Transverse colon (tissue), 4 donors: ENCODE measurements at regions not wholly inside any gene's neighbourhood (a gene's known extent, or its start where the extent isn't known, plus 50 kb on each side); places are given as distances from the start of the nearest gene placed in this dataset.

Source experiments
- DNase-seq: peaks from one replicate; pipeline ENCODE4 v3.0.0-alpha.2; 2019
- H3K27ac ChIP-seq, 4 donors: fragments of 200-600 bp; sonication (generic); 2 replicates each; pipeline ENCODE4 v1.5.1; 2016 to 2018; ENCODE audit warnings: inconsistent platforms in 4 of 4
- H3K27me3 ChIP-seq: fragments of 200-600 bp; sonication (generic); 2 replicates; pipeline ENCODE4 v1.5.1; 2017; ENCODE audit warnings: inconsistent platforms
- H3K36me3 ChIP-seq, 4 donors: fragments of 200-600 bp; sonication (generic); 2 replicates each; pipeline ENCODE4 v1.5.1; 2017 to 2019; ENCODE audit warnings: inconsistent platforms in 4 of 4
- H3K4me1 ChIP-seq, 4 donors: fragments of 200-600 bp; sonication (generic); 2 replicates each; pipeline ENCODE4 v1.5.1; 2017 to 2020; ENCODE audit warnings: inconsistent platforms in 4 of 4
- H3K4me3 ChIP-seq, 4 donors: fragments of 200-600 bp; sonication (generic); 1 replicate in 1 of 4; 2 replicates in 3 of 4; pipeline versions ENCODE4 v1.5.1 to v1.6.1; 2017 to 2019; ENCODE audit warnings: inconsistent platforms in 4 of 4
- H3K9me3 ChIP-seq, 2 donors: fragments of 200-600 bp; sonication (generic); 2 replicates each; pipeline ENCODE4 v1.5.1; 2017 to 2019; ENCODE audit warnings: inconsistent platforms in 2 of 2
- CTCF ChIP-seq, 5 experiments: fragments of 200-600 bp in 3 of 5; fragments of 450-650 bp in 2 of 5; sonication (generic) in 3 of 5; IDR thresholded peaks; 1 replicate in 2 of 5; 2 replicates in 3 of 5; pipeline ENCODE4 v1.5.1; 2016 to 2017; ENCODE audit warnings: antibody characterized with exemption in 5 of 5, inconsistent platforms in 3 of 5, mild to moderate bottlenecking in 2 of 5, moderate library complexity in 1 of 5
- EP300 ChIP-seq: sonication (generic); formaldehyde crosslinking; IDR thresholded peaks from one replicate; pipeline ENCODE4 v1.6.1; 2017; ENCODE audit warnings: antibody characterized with exemption, low read depth
- POLR2A ChIP-seq: fragments of 450-650 bp; IDR thresholded peaks from one replicate; pipeline ENCODE4 v1.6.1; 2016; ENCODE audit warnings: antibody characterized with exemption, mild to moderate bottlenecking, moderate library complexity
- POLR2AphosphoS5 ChIP-seq, 3 donors: sonication (generic); formaldehyde crosslinking; IDR thresholded peaks; one replicate each; pipeline ENCODE4 v1.6.1; 2016; ENCODE audit warnings: antibody characterized with exemption in 3 of 3
- WGBS, 2 donors: methylation state at CpG; one replicate each; pipeline ENCODE4 v1.1.5; 2018; ENCODE audit warnings: low coverage in 1 of 2; 5-methylcytosine and 5-hydroxymethylcytosine counted together
- in situ Hi-C, 4 donors: fragments of 200-750 bp; cut with MboI; loops; one replicate each; pipeline versions ENCODE4 v1.15.0 to v1.15.1; 2017; ENCODE audit warnings: low sequenced_read_pairs in 3 of 4, low pct_ligation_motif_present in 1 of 4, low pct_unique_long_range_greater_than_20kb in 1 of 4
- intact Hi-C: fragments of 100-400 bp; cut with DNase I; formaldehyde crosslinking; loops from one replicate; pipeline ENCODE4 v1.15.1; 2023; ENCODE audit warnings: low total_unique reads

- no peak overlapping the region for H3K27ac ChIP-seq
- in situ Hi-C loops = no loop called here
- no peaks in the 10 kb centered on the region for H3K27me3 ChIP-seq
- WGBS, 2 donors = 58 to 67% methylated on average over 2 to 4 of the region's 4 CpGs
- no peak for TF ChIP-seq CTCF (IDR thresholded peaks at IDR 0.05)
- no peak for TF ChIP-seq EP300
- TF ChIP-seq POLR2AphosphoS5 (IDR thresholded peaks at IDR 0.05) = no peak
- no peaks in the 10 kb centered on the region for H3K36me3 ChIP-seq
- DNase-seq = no peak
- no peaks in the 10 kb centered on the region for H3K9me3 ChIP-seq
- peaks cover 0 to 18% (median 6%) of the 10 kb centered on the region in 4 donors for H3K4me1 ChIP-seq
- intact Hi-C loops = no loop called here
- H3K4me3 ChIP-seq = no peak overlapping the region
Observed at GRCh38 chr12:69129564-69129963, 109.8 kb upstream of the CPSF6 start.

GRCh38 chr12:69130064-69130463 is 109.3 kb upstream of the CPSF6 start:
- DNase-seq = no peak
- in situ Hi-C loops = no loop called here

GRCh38 chr12:69131077-69131476 is 108.3 kb upstream of the CPSF6 start:
- TF ChIP-seq EP300 (no peak), CTCF (IDR thresholded peaks at IDR 0.05) (no peak), POLR2A (no peak), POLR2AphosphoS5 (IDR thresholded peaks at IDR 0.05) (no peak)
- intact Hi-C loops (no loop called here), in situ Hi-C loops (no loop called here)
- Histone ChIP-seq H3K27ac (no peak overlapping the region), H3K4me1 (peaks cover 0 to 13% (median 4%) of the 10 kb centered on the region in 4 donors), H3K9me3 (no peaks in the 10 kb centered on the region), H3K36me3 (no peaks in the 10 kb centered on the region), H3K4me3 (no peak overlapping the region), H3K27me3 (no peaks in the 10 kb centered on the region)
- WGBS, 2 donors = 44 to 100% methylated on average over 1 of the region's 1 CpG
- DNase-seq = no peak

More at GRCh38 chr12:69130064-69130463, 109.3 kb upstream of the CPSF6 start:
- TF ChIP-seq CTCF (IDR thresholded peaks at IDR 0.05) = no peak
- TF ChIP-seq EP300 = no peak
- Histone ChIP-seq H3K9me3 (no peaks in the 10 kb centered on the region), H3K27me3 (no peaks in the 10 kb centered on the region), H3K27ac (no peak overlapping the region), H3K36me3 (no peaks in the 10 kb centered on the region), H3K4me1 (peaks cover 0 to 13% (median 4%) of the 10 kb centered on the region in 4 donors), H3K4me3 (no peak overlapping the region)
- intact Hi-C loops = no loop called here

DNA sequence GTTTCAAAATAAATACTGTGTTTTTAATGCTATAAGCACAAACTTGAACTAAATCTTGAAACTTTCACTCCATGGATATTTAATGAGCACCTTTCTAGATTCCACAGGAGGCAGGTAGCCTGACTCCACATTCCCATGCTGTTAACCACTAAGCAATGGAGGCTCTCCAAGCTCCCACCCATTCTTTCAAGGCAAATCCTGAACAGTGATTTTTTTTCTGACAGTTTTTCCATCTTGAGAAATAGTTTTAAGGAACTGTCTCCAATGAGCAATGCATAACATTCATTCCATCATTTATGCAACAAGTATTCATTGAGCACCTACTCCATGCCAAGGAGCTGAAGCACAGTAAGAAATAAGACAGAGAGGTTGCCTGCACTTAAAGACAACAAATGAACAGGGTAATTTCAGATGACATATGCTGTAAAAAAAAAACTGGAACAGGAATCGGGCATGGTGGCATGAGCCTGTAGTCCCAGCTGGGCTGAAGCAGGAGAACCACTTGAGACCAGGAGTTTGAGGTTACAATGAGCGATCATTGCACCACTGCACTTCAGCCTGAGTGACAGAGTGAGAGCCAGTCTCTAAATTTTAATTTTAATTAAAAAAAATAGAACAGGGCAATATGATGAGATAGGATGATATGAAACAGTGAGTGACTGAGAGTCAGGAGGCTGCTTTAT is 102.3 kb upstream of the CPSF6 start:
- no peak for DNase-seq
- in situ Hi-C loops (no loop called here), intact Hi-C loops (no loop called here)
- Histone ChIP-seq H3K27me3 (no peaks in the 10 kb centered on the region), H3K4me1 (no peaks in the 10 kb centered on the region), H3K36me3 (no peaks in the 10 kb centered on the region), H3K9me3 (peaks cover 16 to 22% of the 10 kb centered on the region in 2 donors), H3K4me3 (no peak overlapping the region), H3K27ac (no peak overlapping the region)
- TF ChIP-seq POLR2AphosphoS5 (IDR thresholded peaks at IDR 0.05) = no peak
- TF ChIP-seq POLR2A = no peak
- TF ChIP-seq EP300 = no peak
- no peak for TF ChIP-seq CTCF (IDR thresholded peaks at IDR 0.05)
- WGBS, 2 donors = 86 to 93% methylated on average over 2 of the region's 2 CpGs
